ENCODE measurements at regions not wholly inside any gene's neighbourhood (a gene's known extent, or its start where the extent isn't known, plus 50 kb on each side); places are given as distances from the start of the nearest gene placed in this dataset.
"Not testable (repeated sequence)": the region's sequence is repeated elsewhere in the genome, so short reads cannot be mapped to it uniquely, and the experiment has no call there.

- H3K27me3 ChIP-seq (ENCODE audit: insufficient read depth, low read depth, low read length) = not testable (repeated sequence)
Observed at GRCh38 chr9:41606961-41607547, 417.9 kb upstream of the ZNG1F start.

GRCh38 chr9:41565572-41565971 is 376.5 kb upstream of the ZNG1F start:
- H2AFZ ChIP-seq (ENCODE audit: low read depth, low read length); H3F3A ChIP-seq (ENCODE audit: insufficient read depth, low read length, poor library complexity, severe bottlenecking); H3K9me2 ChIP-seq (ENCODE audit: insufficient read depth, low read length); H3K4me3 ChIP-seq (ENCODE audit: low read length); H3K27ac ChIP-seq (ENCODE audit: low read length); H3K4me2 ChIP-seq (ENCODE audit: low read length); H3K9ac ChIP-seq (ENCODE audit: low read length); H3K9me3 ChIP-seq (ENCODE audit: low read length); H3K36me3 ChIP-seq (ENCODE audit: insufficient read depth, low read length); H4K20me1 ChIP-seq (ENCODE audit: insufficient read depth); H3K79me2 ChIP-seq (replicated peaks; ENCODE audit: insufficient read depth, low read length); H3K27me3 ChIP-seq (ENCODE audit: insufficient read depth, low read depth, low read length): not testable (repeated sequence)

More at GRCh38 chr9:41606961-41607547, 417.9 kb upstream of the ZNG1F start:
- H3K4me3 ChIP-seq (ENCODE audit: low read length); H3K79me2 ChIP-seq (replicated peaks; ENCODE audit: insufficient read depth, low read length); H2AFZ ChIP-seq (ENCODE audit: low read depth, low read length); H3K9me2 ChIP-seq (ENCODE audit: insufficient read depth, low read length); H3K4me2 ChIP-seq (ENCODE audit: low read length); H3K9me3 ChIP-seq (ENCODE audit: low read length); H4K20me1 ChIP-seq (ENCODE audit: insufficient read depth); H3K9ac ChIP-seq (ENCODE audit: low read length); H3F3A ChIP-seq (ENCODE audit: insufficient read depth, low read length, poor library complexity, severe bottlenecking); H3K36me3 ChIP-seq (ENCODE audit: insufficient read depth, low read length); H3K27ac ChIP-seq (ENCODE audit: low read length): not testable (repeated sequence)

Small RNA genes in the stretch of these regions (small RNA-seq; reads per million reads assigned to genes)
- 0 reads per million in 3 experiments for gene AL591926.1
- gene AL591926.4 = 0 reads per million in 3 experiments
- 0 reads per million in 3 experiments for gene AL591926.5
- gene AL591926.6 = 0 reads per million in 3 experiments
- gene AL591926.8 = 0 reads per million in 3 experiments
- 0 reads per million in 3 experiments for gene AL591926.9
- gene RF00019 = 0 to 1.2 (median 0) reads per million in 3 experiments
- 0 to 0.03 (median 0) reads per million in 3 experiments for gene RF00156
- gene RN7SL565P = 0 reads per million in 3 experiments
